ENCODE measurements at regions not wholly inside any gene's neighbourhood (a gene's known extent, or its start where the extent isn't known, plus 50 kb on each side); places are given as distances from the start of the nearest gene placed in this dataset.

DNA sequence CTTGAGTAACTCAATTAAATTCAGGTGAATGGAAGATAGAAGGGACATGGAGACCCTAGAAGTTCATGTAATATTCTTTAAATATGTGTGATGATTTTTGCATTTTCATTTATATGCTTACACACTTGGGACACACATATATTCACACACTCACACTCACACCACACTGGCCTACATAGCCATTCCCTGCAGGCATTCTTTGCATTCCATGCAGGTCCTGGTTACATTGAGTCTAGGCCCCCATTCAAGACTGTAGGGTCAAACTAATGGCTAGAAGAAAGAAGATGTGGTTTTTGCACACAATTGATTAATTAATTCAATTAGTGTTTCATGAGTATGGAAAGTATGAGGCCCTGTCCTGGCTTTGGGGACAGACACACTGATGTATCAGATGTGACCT is 249.4 kb downstream of the HNMT start:
- peak; percentile 59 for TF ChIP-seq TEAD4 (IDR thresholded peaks at IDR 0.05)
- no peak for TF ChIP-seq CREB1 (IDR thresholded peaks at IDR 0.05; ENCODE audit: low read depth)
- TF ChIP-seq, protein P1, sequence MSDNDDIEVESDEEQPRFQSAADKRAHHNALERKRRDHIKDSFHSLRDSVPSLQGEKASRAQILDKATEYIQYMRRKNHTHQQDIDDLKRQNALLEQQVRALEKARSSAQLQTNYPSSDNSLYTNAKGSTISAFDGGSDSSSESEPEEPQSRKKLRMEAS (IDR thresholded peaks at IDR 0.05) = no peak
- TF ChIP-seq RAD21 (IDR thresholded peaks at IDR 0.05; ENCODE audit: low read depth) = no peak

Data from Ishikawa (cell line).